WERI-Rb-1 (cell line): ENCODE measurements at regions not wholly inside any gene's neighbourhood (a gene's known extent, or its start where the extent isn't known, plus 50 kb on each side); places are given as distances from the start of the nearest gene placed in this dataset.

Experiments used
- DNase-seq: peaks from one replicate; pipeline ENCODE4 v3.0.0-alpha.2; 2020
- H3K27ac ChIP-seq: fragments of 250-450 bp; sonication (Bioruptor Pico); 2 replicates; pipeline ENCODE4 v1.5.1; 2020; ENCODE audit warnings: mild to moderate bottlenecking, moderate library complexity
- H3K27me3 ChIP-seq: fragments of 250-450 bp; sonication (Bioruptor Pico); 2 replicates; pipeline ENCODE4 v1.5.1; 2021; ENCODE audit warnings: mild to moderate bottlenecking, low read depth, moderate library complexity; ENCODE audit not compliant: insufficient read depth, severe bottlenecking
- H3K36me3 ChIP-seq: fragments of 250-450 bp; sonication (Bioruptor Pico); 2 replicates; pipeline ENCODE4 v1.5.1; 2020; ENCODE audit warnings: mild to moderate bottlenecking, moderate library complexity
- H3K4me3 ChIP-seq: 2 replicates; pipeline ENCODE4 v1.5.1; 2011; ENCODE audit warnings: low read depth, mild to moderate bottlenecking, control low read depth, low read length
- H3K9me3 ChIP-seq: fragments of 250-450 bp; sonication (Bioruptor Pico); 2 replicates; pipeline ENCODE4 v1.5.1; 2021; ENCODE audit warnings: mild to moderate bottlenecking, moderate library complexity; ENCODE audit not compliant: severe bottlenecking
- CTCF ChIP-seq: IDR thresholded peaks from 2 replicates; pipeline ENCODE4 v1.5.1; 2011; ENCODE audit warnings: low read depth, mild to moderate bottlenecking, control low read depth, inconsistent platforms, low read length

GRCh38 chr6:19322691-19323485, 514.3 kb upstream of the ID4 start:
- H3K9me3 ChIP-seq: no peaks in the 10 kb centered on the region
- no peak for TF ChIP-seq CTCF
- no peak for DNase-seq
- no peak overlapping the region for H3K4me3 ChIP-seq
- H3K36me3 ChIP-seq: no peaks in the 10 kb centered on the region
- no peak overlapping the region for H3K27ac ChIP-seq
- no peaks in the 10 kb centered on the region for H3K27me3 ChIP-seq

- Histone ChIP-seq H3K27me3 (no peaks in the 10 kb centered on the region), H3K9me3 (no peaks in the 10 kb centered on the region), H3K4me3 (no peak overlapping the region), H3K36me3 (no peaks in the 10 kb centered on the region), H3K27ac (no peak overlapping the region)
- no peak for DNase-seq
- TF ChIP-seq CTCF: no peak
These were observed 512.8 kb upstream of the ID4 start for GRCh38 chr6:19324376-19324775.

- Histone ChIP-seq H3K36me3 (no peaks in the 10 kb centered on the region), H3K27me3 (no peaks in the 10 kb centered on the region), H3K9me3 (no peaks in the 10 kb centered on the region), H3K4me3 (no peak overlapping the region), H3K27ac (no peak overlapping the region)
- no peak for TF ChIP-seq CTCF
- no peak for DNase-seq
These were observed 511.8 kb upstream of the ID4 start for GRCh38 chr6:19325335-19325789.

- Histone ChIP-seq H3K36me3 (no peaks in the 10 kb centered on the region), H3K9me3 (no peaks in the 10 kb centered on the region), H3K27ac (no peak overlapping the region), H3K4me3 (no peak overlapping the region), H3K27me3 (no peaks in the 10 kb centered on the region)
- no peak for TF ChIP-seq CTCF
- DNase-seq: no peak
These were observed 509.9 kb upstream of the ID4 start for GRCh38 chr6:19327241-19327640.

- Histone ChIP-seq H3K27ac (no peak overlapping the region), H3K27me3 (no peaks in the 10 kb centered on the region), H3K4me3 (no peak overlapping the region), H3K9me3 (no peaks in the 10 kb centered on the region), H3K36me3 (no peaks in the 10 kb centered on the region)
- no peak for TF ChIP-seq CTCF
- no peak for DNase-seq
These were observed 509.5 kb upstream of the ID4 start for GRCh38 chr6:19327661-19328060.

- no peaks in the 10 kb centered on the region for H3K36me3 ChIP-seq
- H3K9me3 ChIP-seq: no peaks in the 10 kb centered on the region
- H3K27ac ChIP-seq: no peak overlapping the region
- no peaks in the 10 kb centered on the region for H3K27me3 ChIP-seq
- no peak for DNase-seq
- H3K4me3 ChIP-seq: no peak overlapping the region
- TF ChIP-seq CTCF: no peak
These were observed 508.1 kb upstream of the ID4 start for GRCh38 chr6:19329078-19329477.
